Central memory CD8-positive, alpha-beta T cell (primary cell): ENCODE measurements at regions not wholly inside any gene's neighbourhood (a gene's known extent, or its start where the extent isn't known, plus 50 kb on each side); places are given as distances from the start of the nearest gene placed in this dataset.

Source experiments
- ATAC-seq: fragments of 150-1000 bp; cut with Tn5 transposase; replicated peaks from 2 replicates; pipeline ENCODE4 v1.10.0; 2022; ENCODE audit warnings: mild to moderate bottlenecking, moderate FRiP score, moderate number of reproducible peaks; ENCODE audit not compliant: poor library complexity, severe bottlenecking; ENCODE audit errors: extremely low read depth
- DNase-seq, 2 donors: peaks; one replicate each; pipeline ENCODE4 v3.0.0; 2021; ENCODE audit warnings: low spot score in 2 of 2
- H3K27ac Mint-ChIP-seq: one replicate; pipeline ENCODE4 v1.8.0; 2022; ENCODE audit warnings: low read depth, mild to moderate bottlenecking, moderate library complexity, mixed read lengths
- H3K27me3 Mint-ChIP-seq: one replicate; pipeline ENCODE4 v1.8.0; 2022; ENCODE audit warnings: mixed read lengths
- H3K36me3 Mint-ChIP-seq: one replicate; pipeline ENCODE4 v1.8.0; 2022; ENCODE audit warnings: mild to moderate bottlenecking, moderate library complexity, mixed read lengths; ENCODE audit not compliant: insufficient read depth
- H3K4me1 Mint-ChIP-seq: one replicate; pipeline ENCODE4 v1.8.0; 2022; ENCODE audit warnings: mixed read lengths
- H3K4me3 Mint-ChIP-seq: one replicate; pipeline ENCODE4 v1.8.0; 2022; ENCODE audit warnings: mild to moderate bottlenecking, moderate library complexity, mixed read lengths
- H3K9me3 Mint-ChIP-seq: one replicate; pipeline ENCODE4 v1.8.0; 2022; ENCODE audit warnings: mixed read lengths

- ATAC-seq (no peak), DNase-seq (no peak)
- Mint-ChIP-seq H3K4me3 (no peak overlapping the region), H3K4me1 (no peaks in the 10 kb centered on the region), H3K9me3 (peaks cover 26% of the 10 kb centered on the region), H3K27me3 (no peaks in the 10 kb centered on the region), H3K27ac (no peak overlapping the region), H3K36me3 (peaks cover 2% of the 10 kb centered on the region)
Observed at GRCh38 chr11:80390505-80390904, 949.7 kb upstream of the TENM4 start.

- no peaks in the 10 kb centered on the region for H3K4me1 Mint-ChIP-seq
- H3K27ac Mint-ChIP-seq, result no peak overlapping the region
- no peak overlapping the region for H3K4me3 Mint-ChIP-seq
- peaks cover 26% of the 10 kb centered on the region for H3K9me3 Mint-ChIP-seq
- H3K27me3 Mint-ChIP-seq, result no peaks in the 10 kb centered on the region
- DNase-seq, result no peak
- no peak for ATAC-seq
- H3K36me3 Mint-ChIP-seq, result peaks cover 2% of the 10 kb centered on the region
Observed at GRCh38 chr11:80388536-80388935, 947.7 kb upstream of the TENM4 start.

GRCh38 chr11:80388130-80388529 is 947.3 kb upstream of the TENM4 start:
- Mint-ChIP-seq H3K4me3 (no peak overlapping the region), H3K27me3 (no peaks in the 10 kb centered on the region), H3K9me3 (peaks cover 25% of the 10 kb centered on the region), H3K27ac (no peak overlapping the region), H3K4me1 (no peaks in the 10 kb centered on the region), H3K36me3 (peaks cover 2% of the 10 kb centered on the region)
- DNase-seq (no peak), ATAC-seq (no peak)

- Mint-ChIP-seq H3K4me3 (no peak overlapping the region), H3K4me1 (no peaks in the 10 kb centered on the region), H3K27ac (no peak overlapping the region), H3K27me3 (no peaks in the 10 kb centered on the region), H3K36me3 (peaks cover 2% of the 10 kb centered on the region), H3K9me3 (peaks cover 26% of the 10 kb centered on the region)
- DNase-seq, result no peak
- no peak for ATAC-seq
Observed at GRCh38 chr11:80383655-80384054, 942.8 kb upstream of the TENM4 start.

- no peaks in the 10 kb centered on the region for H3K4me1 Mint-ChIP-seq
- no peak for DNase-seq
- no peak overlapping the region for H3K4me3 Mint-ChIP-seq
- H3K9me3 Mint-ChIP-seq, result peaks cover 21% of the 10 kb centered on the region
- ATAC-seq, result no peak
- H3K27me3 Mint-ChIP-seq, result no peaks in the 10 kb centered on the region
- H3K27ac Mint-ChIP-seq, result no peak overlapping the region
- H3K36me3 Mint-ChIP-seq, result no peaks in the 10 kb centered on the region
Observed at GRCh38 chr11:80379620-80380278, 938.9 kb upstream of the TENM4 start.

GRCh38 chr11:80371931-80372330 is 931.1 kb upstream of the TENM4 start:
- Mint-ChIP-seq H3K4me1 (no peaks in the 10 kb centered on the region), H3K4me3 (no peak overlapping the region), H3K27ac (no peak overlapping the region), H3K36me3 (no peaks in the 10 kb centered on the region), H3K9me3 (peaks cover 31% of the 10 kb centered on the region), H3K27me3 (no peaks in the 10 kb centered on the region)
- no peak for DNase-seq
- ATAC-seq, result no peak

GRCh38 chr11:80365980-80366379 is 925.1 kb upstream of the TENM4 start:
- Mint-ChIP-seq H3K4me1 (no peaks in the 10 kb centered on the region), H3K36me3 (no peaks in the 10 kb centered on the region), H3K4me3 (no peak overlapping the region), H3K27me3 (no peaks in the 10 kb centered on the region), H3K9me3 (peaks cover 18% of the 10 kb centered on the region), H3K27ac (no peak overlapping the region)
- ATAC-seq (no peak), DNase-seq (no peak)

GRCh38 chr11:80365076-80365725 is 924.4 kb upstream of the TENM4 start:
- H3K4me1 Mint-ChIP-seq, result no peaks in the 10 kb centered on the region
- H3K9me3 Mint-ChIP-seq, result peaks cover 18% of the 10 kb centered on the region
- DNase-seq, result no peak
- no peak overlapping the region for H3K27ac Mint-ChIP-seq
- H3K4me3 Mint-ChIP-seq, result no peak overlapping the region
- H3K27me3 Mint-ChIP-seq, result no peaks in the 10 kb centered on the region
- H3K36me3 Mint-ChIP-seq, result no peaks in the 10 kb centered on the region
- no peak for ATAC-seq

- no peaks in the 10 kb centered on the region for H3K27me3 Mint-ChIP-seq
- H3K4me3 Mint-ChIP-seq, result no peak overlapping the region
- peaks cover 18% of the 10 kb centered on the region for H3K9me3 Mint-ChIP-seq
Observed at GRCh38 chr11:80362563-80363340, 921.9 kb upstream of the TENM4 start.

GRCh38 chr11:80355251-80355650 is 914.4 kb upstream of the TENM4 start:
- Mint-ChIP-seq H3K9me3 (peaks cover 22% of the 10 kb centered on the region), H3K27ac (no peak overlapping the region), H3K27me3 (no peaks in the 10 kb centered on the region), H3K36me3 (no peaks in the 10 kb centered on the region), H3K4me3 (no peak overlapping the region), H3K4me1 (no peaks in the 10 kb centered on the region)
- DNase-seq (no peak), ATAC-seq (no peak)

More at GRCh38 chr11:80362563-80363340, 921.9 kb upstream of the TENM4 start:
- ATAC-seq, result no peak
- Mint-ChIP-seq H3K36me3 (no peaks in the 10 kb centered on the region), H3K27ac (no peak overlapping the region), H3K4me1 (no peaks in the 10 kb centered on the region)
- no peak for DNase-seq

- DNase-seq (no peak), ATAC-seq (no peak)
- peaks cover 5% of the 10 kb centered on the region for H3K9me3 Mint-ChIP-seq
- no peaks in the 10 kb centered on the region for H3K4me1 Mint-ChIP-seq
- H3K27ac Mint-ChIP-seq, result no peak overlapping the region
- H3K36me3 Mint-ChIP-seq, result no peaks in the 10 kb centered on the region
- no peak overlapping the region for H3K4me3 Mint-ChIP-seq
- H3K27me3 Mint-ChIP-seq, result no peaks in the 10 kb centered on the region
Observed at GRCh38 chr11:80350541-80350940, 909.7 kb upstream of the TENM4 start.

GRCh38 chr11:80349997-80350396 is 909.2 kb upstream of the TENM4 start:
- Mint-ChIP-seq H3K36me3 (no peaks in the 10 kb centered on the region), H3K4me3 (no peak overlapping the region), H3K9me3 (peaks cover 5% of the 10 kb centered on the region), H3K4me1 (no peaks in the 10 kb centered on the region), H3K27me3 (no peaks in the 10 kb centered on the region), H3K27ac (no peak overlapping the region)
- DNase-seq (no peak), ATAC-seq (no peak)
